Activated T-cell treated with anti-CD3 and anti-CD28 coated beads, Interleukin-2, amount 50 U/mL, for 72 hours (primary cell): ENCODE measurements at regions not wholly inside any gene's neighbourhood (a gene's known extent, or its start where the extent isn't known, plus 50 kb on each side); places are given as distances from the start of the nearest gene placed in this dataset.

Source experiments
- ATAC-seq, 2 donors: fragments of 150-1000 bp; cut with Tn5 transposase; replicated peaks in 1 of 2; 2 replicates each; pipeline ENCODE4 v1.10.0; 2021; ENCODE audit warnings: moderate library complexity in 2 of 2, mild to moderate bottlenecking in 1 of 2
- DNase-seq, 2 donors: peaks; one replicate each; pipeline ENCODE4 v3.0.0; 2021 to 2022; ENCODE audit warnings: mixed read lengths in 1 of 2
- H3K27ac Mint-ChIP-seq: one replicate; pipeline ENCODE4 v1.8.0; 2022; ENCODE audit warnings: mild to moderate bottlenecking, moderate library complexity, mixed read lengths
- H3K27me3 Mint-ChIP-seq: one replicate; pipeline ENCODE4 v1.8.0; 2022; ENCODE audit warnings: low read depth, mixed read lengths
- H3K36me3 Mint-ChIP-seq, 2 donors: one replicate each; pipeline ENCODE4 v1.8.0; 2022; ENCODE audit warnings: mixed read lengths in 2 of 2, mild to moderate bottlenecking in 1 of 2; ENCODE audit not compliant: insufficient read depth in 2 of 2
- H3K4me1 Mint-ChIP-seq: one replicate; pipeline ENCODE4 v1.8.0; 2022; ENCODE audit warnings: low read depth, mixed read lengths
- H3K4me3 Mint-ChIP-seq, 2 donors: one replicate each; pipeline ENCODE4 v1.8.0; 2022; ENCODE audit warnings: mild to moderate bottlenecking in 2 of 2, mixed read lengths in 2 of 2, moderate library complexity in 2 of 2
- H3K9me3 Mint-ChIP-seq, 2 donors: one replicate each; pipeline ENCODE4 v1.8.0; 2022; ENCODE audit warnings: mixed read lengths in 2 of 2

DNA sequence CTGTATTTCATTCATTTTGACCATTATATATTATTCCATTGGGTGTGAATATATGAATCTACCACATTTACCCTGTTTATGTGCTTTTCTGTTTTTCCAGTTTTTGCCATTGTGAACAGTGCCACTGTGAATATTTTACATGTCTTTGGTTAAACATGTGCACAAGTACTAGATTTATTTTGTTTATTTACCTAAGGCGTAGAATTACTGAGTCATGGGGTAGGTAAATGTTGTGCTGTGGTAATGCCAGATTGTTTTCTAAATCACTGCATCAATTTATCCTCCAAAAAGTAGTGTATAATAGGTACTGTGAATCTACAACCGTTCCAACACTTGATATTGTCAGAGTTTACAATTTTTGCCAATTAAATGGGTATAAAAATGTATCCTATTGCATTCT is 362.1 kb upstream of the AGTR1 start:
- ATAC-seq (no peak), DNase-seq (no peak)
- Mint-ChIP-seq H3K4me3 (no peak overlapping the region), H3K27me3 (no peaks in the 10 kb centered on the region), H3K4me1 (no peaks in the 10 kb centered on the region), H3K36me3 (peaks cover 0 to 1% of the 10 kb centered on the region in 2 donors), H3K27ac (no peak overlapping the region), H3K9me3 (peaks cover 7 to 11% of the 10 kb centered on the region in 2 donors)

DNA sequence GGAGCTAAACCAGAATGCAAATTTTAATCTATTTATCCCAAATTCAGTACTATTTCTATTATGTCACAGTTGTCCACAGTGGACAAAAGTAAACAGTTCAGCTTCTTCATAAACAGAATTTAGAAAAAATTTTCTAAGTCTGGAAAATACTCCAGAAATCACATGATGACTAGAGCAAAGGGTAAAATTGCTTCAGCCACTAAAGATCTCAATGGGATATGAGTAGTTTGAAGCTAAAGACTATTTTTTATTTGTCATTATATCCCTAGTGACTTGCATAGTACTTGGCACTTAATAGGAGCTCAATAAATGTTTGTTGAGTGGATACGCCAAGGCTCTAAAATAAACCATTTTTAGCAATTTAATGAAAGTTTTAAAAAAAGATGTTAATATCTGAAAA is 354.3 kb upstream of the AGTR1 start:
- H3K4me1 Mint-ChIP-seq: no peaks in the 10 kb centered on the region
- no peak overlapping the region for H3K4me3 Mint-ChIP-seq
- DNase-seq (no peak), ATAC-seq (no peak)
- peaks cover 0 to 3% of the 10 kb centered on the region in 2 donors for H3K36me3 Mint-ChIP-seq
- H3K27me3 Mint-ChIP-seq: no peaks in the 10 kb centered on the region
- peaks cover 2 to 3% of the 10 kb centered on the region in 2 donors for H3K9me3 Mint-ChIP-seq
- H3K27ac Mint-ChIP-seq: no peak overlapping the region

DNA sequence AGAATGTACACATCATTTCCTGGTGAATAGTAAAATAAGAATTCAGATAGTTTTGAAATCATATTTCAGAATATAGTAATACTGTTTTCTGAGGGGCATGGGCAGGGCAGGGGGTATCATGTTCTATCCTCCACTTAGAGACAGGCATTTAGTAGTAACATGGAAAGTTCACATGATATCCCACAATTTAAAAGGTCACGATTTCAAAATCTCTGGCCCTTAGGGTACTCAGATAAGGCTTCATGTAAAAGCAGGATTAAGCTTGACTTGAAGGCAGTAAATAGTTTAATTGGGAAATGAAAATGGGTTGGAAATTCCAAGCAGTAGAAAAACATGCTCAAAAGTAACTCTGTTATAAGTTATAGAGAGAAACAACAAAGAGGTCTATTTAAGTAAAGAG is 353.2 kb upstream of the AGTR1 start:
- no peak for DNase-seq
- peaks cover 2 to 3% of the 10 kb centered on the region in 2 donors for H3K9me3 Mint-ChIP-seq
- no peak overlapping the region for H3K27ac Mint-ChIP-seq
- ATAC-seq: no peak
- H3K4me1 Mint-ChIP-seq: no peaks in the 10 kb centered on the region
- H3K27me3 Mint-ChIP-seq: no peaks in the 10 kb centered on the region
- no peak overlapping the region for H3K4me3 Mint-ChIP-seq
- H3K36me3 Mint-ChIP-seq: peaks cover 0 to 3% of the 10 kb centered on the region in 2 donors

DNA sequence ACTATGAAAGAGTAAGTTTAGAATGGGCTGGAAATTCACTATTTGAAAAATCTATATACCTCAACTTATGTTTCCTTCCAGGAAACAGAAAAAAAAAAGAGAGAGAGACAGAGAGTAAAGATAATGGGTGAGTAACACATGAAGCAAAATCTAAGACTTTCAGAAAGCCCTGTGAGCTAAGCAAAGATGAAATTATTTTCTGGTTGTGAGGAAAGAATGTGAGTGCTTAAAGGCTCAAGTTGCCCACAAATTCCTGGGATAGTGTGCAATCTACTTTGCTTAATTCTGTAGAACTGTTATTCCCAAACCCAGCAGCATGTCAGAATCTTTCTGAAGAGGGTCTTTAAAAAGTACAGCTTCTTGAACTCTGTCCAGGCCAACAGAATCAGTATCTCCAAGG is 337.7 kb upstream of the AGTR1 start:
- H3K4me1 Mint-ChIP-seq: no peaks in the 10 kb centered on the region
- ATAC-seq (no peak), DNase-seq (no peak)

DNA sequence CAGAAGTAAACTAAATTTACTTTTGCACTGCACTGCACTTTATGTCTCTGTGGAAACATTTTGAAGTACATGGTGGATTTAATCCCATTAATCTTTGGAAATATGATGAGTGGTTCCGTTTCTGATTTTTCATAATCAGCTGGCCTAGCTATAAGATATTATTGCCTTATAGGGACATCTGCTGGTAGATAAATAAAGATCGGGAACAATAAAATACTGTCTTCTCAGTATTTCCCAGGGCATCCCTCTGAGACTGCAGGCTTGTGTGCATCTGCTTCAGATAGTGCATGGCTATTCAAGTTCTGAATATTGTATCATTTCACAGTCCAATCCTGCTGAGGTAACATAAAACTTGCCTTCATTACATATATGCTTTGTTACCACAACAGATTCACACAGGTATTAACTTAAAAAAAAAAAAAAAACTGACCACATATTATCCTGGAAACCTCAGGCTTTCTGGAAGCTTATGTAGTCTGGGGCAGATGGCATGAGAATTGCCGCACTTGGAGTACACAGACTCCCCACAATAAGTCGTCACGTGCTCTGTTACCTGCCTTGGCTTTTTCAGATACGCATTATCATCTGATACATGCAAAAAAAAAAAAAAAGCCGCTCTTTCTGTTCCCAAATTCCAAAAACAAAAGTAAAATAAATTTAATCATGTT is 330.8 kb upstream of the AGTR1 start:
- Mint-ChIP-seq H3K4me3 (no peak overlapping the region), H3K27ac (no peak overlapping the region), H3K27me3 (no peaks in the 10 kb centered on the region), H3K9me3 (peaks cover 3 to 4% of the 10 kb centered on the region in 2 donors), H3K4me1 (no peaks in the 10 kb centered on the region), H3K36me3 (no peaks in the 10 kb centered on the region)
- ATAC-seq (no peak), DNase-seq (no peak)

More for the DNA sequence above, 337.7 kb upstream of the AGTR1 start:
- Mint-ChIP-seq H3K4me3 (no peak overlapping the region), H3K9me3 (peaks cover 5 to 7% of the 10 kb centered on the region in 2 donors), H3K27me3 (no peaks in the 10 kb centered on the region), H3K36me3 (no peaks in the 10 kb centered on the region), H3K27ac (no peak overlapping the region)

DNA sequence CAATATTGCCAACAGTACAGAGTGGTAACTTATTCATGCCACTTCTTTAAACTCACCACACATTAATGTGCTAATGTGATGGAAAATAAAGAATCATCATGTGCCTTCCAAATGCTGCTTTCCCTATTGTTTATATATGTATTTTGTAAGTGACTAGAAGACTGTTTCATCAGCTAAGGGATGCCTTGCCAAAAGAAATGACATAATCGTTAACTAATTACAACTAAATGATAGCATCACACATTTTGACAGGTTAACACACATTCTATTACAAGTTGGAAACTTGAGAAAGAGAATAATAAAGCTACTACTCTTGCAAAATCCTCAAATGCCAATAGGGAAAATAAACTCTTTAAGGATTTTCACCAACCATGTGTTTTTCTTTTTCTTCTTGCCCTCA is 329.9 kb upstream of the AGTR1 start:
- Mint-ChIP-seq H3K36me3 (no peaks in the 10 kb centered on the region), H3K27ac (no peak overlapping the region)

DNA sequence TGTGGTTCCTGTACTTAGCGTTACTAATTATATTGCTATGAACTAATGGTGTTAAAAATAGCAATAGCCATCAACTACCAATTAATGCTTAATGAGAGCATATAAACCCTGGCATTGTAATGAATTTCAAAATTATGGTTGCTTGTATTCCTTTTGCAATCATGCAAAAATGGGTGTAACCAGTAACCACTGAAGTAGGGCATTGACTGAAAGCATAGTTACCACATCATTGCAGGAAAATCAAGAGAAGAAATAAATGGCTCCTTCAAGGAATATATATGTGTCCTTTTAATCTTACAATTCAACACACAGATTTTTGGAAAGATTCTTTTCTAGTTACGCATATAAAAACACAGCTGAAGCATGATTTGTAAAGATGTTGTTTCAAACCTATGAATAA is 328.3 kb upstream of the AGTR1 start:
- no peaks in the 10 kb centered on the region for H3K36me3 Mint-ChIP-seq
- H3K9me3 Mint-ChIP-seq: peaks cover 3 to 4% of the 10 kb centered on the region in 2 donors
- DNase-seq: no peak
- H3K27ac Mint-ChIP-seq: no peak overlapping the region
- H3K4me1 Mint-ChIP-seq: no peaks in the 10 kb centered on the region
- no peak for ATAC-seq
- H3K4me3 Mint-ChIP-seq: no peak overlapping the region
- no peaks in the 10 kb centered on the region for H3K27me3 Mint-ChIP-seq

More for the DNA sequence above, 329.9 kb upstream of the AGTR1 start:
- no peak for DNase-seq
- H3K4me3 Mint-ChIP-seq: no peak overlapping the region
- no peaks in the 10 kb centered on the region for H3K4me1 Mint-ChIP-seq
- ATAC-seq: no peak
- no peaks in the 10 kb centered on the region for H3K27me3 Mint-ChIP-seq
- H3K9me3 Mint-ChIP-seq: peaks cover 3 to 4% of the 10 kb centered on the region in 2 donors

DNA sequence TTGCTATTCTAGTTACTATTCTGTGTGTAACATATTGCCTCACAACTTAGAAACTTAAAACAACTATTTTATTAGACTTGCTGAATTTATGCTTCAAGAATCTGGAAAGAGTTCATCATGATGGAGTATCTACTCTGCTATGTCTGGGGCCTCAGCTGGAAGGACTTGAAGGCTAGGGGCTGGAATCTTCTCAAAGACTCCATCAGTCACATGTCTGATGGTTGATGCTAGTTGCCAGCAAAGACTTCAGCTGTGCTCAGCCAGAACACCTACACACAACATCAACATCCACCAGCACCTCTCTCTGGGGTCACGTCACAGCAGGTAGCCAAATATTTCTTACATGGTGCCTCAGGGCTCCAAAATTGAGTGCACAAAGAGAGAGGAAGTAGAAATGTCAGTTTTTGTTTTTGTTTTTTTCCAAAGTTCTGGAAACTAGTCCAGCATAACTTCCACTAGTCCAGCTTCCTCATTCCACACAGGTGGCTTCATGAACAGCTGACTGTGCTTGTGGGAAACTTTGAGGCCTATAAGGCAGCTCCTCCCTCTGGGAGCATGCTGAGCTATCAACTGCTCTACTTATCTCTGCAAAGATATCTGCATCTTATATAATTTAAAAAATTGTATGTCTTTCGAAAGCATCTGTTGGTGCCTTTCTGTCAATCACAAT is 325.4 kb upstream of the AGTR1 start:
- Mint-ChIP-seq H3K4me1 (no peaks in the 10 kb centered on the region), H3K27ac (no peak overlapping the region), H3K36me3 (no peaks in the 10 kb centered on the region), H3K9me3 (peaks cover 1 to 3% of the 10 kb centered on the region in 2 donors), H3K27me3 (no peaks in the 10 kb centered on the region), H3K4me3 (no peak overlapping the region)
- ATAC-seq (no peak), DNase-seq (no peak)

DNA sequence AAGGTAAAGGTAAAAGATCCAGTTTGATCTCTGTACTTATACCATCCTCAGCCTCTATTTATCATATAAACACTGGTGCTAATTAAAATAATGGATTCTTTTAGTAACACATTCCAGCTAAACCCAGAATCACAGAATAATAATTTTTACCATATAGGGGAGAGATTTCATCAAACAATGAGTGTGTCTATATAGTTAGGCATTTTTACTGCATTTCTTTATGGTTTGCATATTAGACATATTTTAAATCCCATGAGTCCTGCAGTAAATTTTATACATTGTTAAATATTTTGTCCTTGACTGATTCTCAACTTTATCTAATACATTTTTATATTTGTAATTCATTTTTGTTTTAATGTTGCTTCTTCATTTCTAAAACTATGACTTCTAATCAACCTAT is 323.7 kb upstream of the AGTR1 start:
- Mint-ChIP-seq H3K36me3 (no peaks in the 10 kb centered on the region), H3K9me3 (peaks cover 0 to 3% of the 10 kb centered on the region in 2 donors)
- no peak for ATAC-seq

DNA sequence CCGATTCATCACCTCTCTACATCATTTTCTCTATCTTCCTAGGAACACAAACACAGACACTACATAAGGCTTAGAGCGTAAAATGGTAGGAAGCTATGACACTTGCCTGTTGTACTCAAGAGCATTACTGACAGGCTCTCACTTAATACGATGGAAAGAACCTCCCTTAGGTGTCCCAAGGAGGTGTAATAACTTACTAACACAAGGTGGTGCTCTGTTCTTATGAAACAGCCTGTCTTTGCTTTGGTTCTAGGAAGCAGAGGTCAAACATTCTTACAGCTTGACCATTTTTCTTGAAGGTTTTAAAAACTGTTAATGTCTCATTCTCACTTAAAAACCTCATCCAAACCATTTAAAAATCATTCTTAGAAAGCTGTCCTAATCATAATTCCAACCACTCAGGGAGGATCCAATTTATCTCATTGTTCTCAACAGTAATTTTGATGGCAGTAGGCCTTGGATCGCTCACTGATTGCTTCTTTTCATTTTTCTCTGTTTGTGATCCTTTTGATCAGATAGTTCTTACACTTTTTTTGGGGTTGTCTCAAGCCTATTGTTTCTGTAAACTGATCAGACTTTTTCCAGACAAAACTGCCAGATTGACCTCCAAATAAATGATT is 317.8 kb upstream of the AGTR1 start:
- Mint-ChIP-seq H3K36me3 (no peaks in the 10 kb centered on the region), H3K27me3 (no peaks in the 10 kb centered on the region), H3K4me1 (no peaks in the 10 kb centered on the region), H3K4me3 (no peak overlapping the region), H3K9me3 (peaks cover 2 to 3% of the 10 kb centered on the region in 2 donors), H3K27ac (no peak overlapping the region)
- ATAC-seq: no peak
- DNase-seq: no peak

More for the DNA sequence above, 323.7 kb upstream of the AGTR1 start:
- no peak for DNase-seq
- Mint-ChIP-seq H3K27ac (no peak overlapping the region), H3K4me3 (no peak overlapping the region), H3K27me3 (no peaks in the 10 kb centered on the region), H3K4me1 (no peaks in the 10 kb centered on the region)

DNA sequence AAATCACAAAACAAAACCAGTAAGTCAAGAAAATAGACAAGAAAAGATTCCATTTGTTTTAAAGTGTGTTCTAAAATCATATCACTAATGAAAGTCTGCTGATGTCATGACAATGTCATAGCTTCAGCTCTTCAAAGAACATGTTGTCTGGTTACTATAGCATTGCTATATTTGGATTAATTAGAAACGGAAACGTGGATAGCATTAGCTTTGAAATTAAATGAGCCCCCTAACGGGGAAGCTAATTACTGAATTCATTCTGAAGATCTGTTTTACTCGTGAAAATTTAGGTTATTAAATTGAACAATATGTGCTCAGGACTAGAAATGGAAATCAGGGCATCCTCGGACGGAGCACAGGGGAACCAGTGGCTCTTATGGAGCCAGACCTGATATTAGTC is 316.7 kb upstream of the AGTR1 start:
- no peak overlapping the region for H3K27ac Mint-ChIP-seq
- no peaks in the 10 kb centered on the region for H3K36me3 Mint-ChIP-seq
- no peaks in the 10 kb centered on the region for H3K4me1 Mint-ChIP-seq
- no peaks in the 10 kb centered on the region for H3K27me3 Mint-ChIP-seq
- H3K9me3 Mint-ChIP-seq: peaks cover 2 to 3% of the 10 kb centered on the region in 2 donors
- H3K4me3 Mint-ChIP-seq: no peak overlapping the region
- ATAC-seq (no peak), DNase-seq (no peak)

DNA sequence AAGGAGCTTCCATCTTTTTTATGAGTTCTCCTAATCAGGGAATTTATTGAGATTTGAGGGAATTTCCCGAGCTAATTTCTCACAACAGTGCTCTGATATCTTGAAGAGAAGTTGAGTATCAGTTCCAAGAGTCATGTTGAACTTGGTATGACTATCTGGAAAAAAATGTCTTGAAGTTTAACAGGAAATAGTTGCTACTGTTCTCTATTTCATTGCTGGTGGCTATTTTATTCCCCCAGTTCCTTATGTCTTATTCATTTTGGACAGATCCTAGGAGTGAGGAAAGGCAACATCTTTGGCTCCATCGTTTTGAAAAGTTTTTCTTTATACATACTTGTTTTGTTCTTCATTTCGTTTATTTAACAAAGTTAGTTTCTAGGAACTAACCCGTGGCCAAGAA is 307.8 kb upstream of the AGTR1 start:
- H3K27ac Mint-ChIP-seq: no peak overlapping the region
- no peaks in the 10 kb centered on the region for H3K27me3 Mint-ChIP-seq
- no peaks in the 10 kb centered on the region for H3K4me1 Mint-ChIP-seq
- ATAC-seq (no peak), DNase-seq (no peak)
- peaks cover 8 to 10% of the 10 kb centered on the region in 2 donors for H3K9me3 Mint-ChIP-seq
- H3K4me3 Mint-ChIP-seq: no peak overlapping the region
- H3K36me3 Mint-ChIP-seq: peaks cover 0 to 3% of the 10 kb centered on the region in 2 donors

DNA sequence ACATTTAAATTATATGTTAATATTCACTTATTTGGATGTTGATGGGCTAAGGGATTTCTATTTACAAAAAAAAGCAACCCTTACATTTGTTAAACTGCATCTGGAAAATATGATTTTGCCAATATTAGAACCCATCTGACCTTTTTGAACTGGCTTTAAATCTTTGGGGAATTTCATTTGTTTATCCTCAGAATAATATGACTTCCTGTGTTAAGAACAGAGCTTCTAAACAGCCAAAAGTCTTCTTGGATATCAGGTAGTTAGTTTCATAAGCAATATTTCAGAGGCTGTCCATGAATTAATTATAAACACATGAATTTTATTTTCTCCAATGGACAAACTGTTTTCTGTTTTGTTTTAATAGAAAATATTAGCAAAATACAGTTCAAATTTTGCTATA is 301.9 kb upstream of the AGTR1 start:
- H3K4me3 Mint-ChIP-seq: no peak overlapping the region

More for the DNA sequence above, 301.9 kb upstream of the AGTR1 start:
- DNase-seq: no peak
- Mint-ChIP-seq H3K36me3 (no peaks in the 10 kb centered on the region), H3K27ac (no peak overlapping the region), H3K4me1 (no peaks in the 10 kb centered on the region), H3K27me3 (no peaks in the 10 kb centered on the region), H3K9me3 (peaks cover 3% of the 10 kb centered on the region in 2 donors)
- ATAC-seq: no peak
